ENCODE measurements at regions not wholly inside any gene's neighbourhood (a gene's known extent, or its start where the extent isn't known, plus 50 kb on each side); places are given as distances from the start of the nearest gene placed in this dataset.

- H3K4me3 ChIP-seq (ENCODE audit: low read length in 3 of 3): no peak overlapping the region
- peaks cover 0 to 4% (median 0%) of the 10 kb centered on the region in 3 donors for H3K4me1 ChIP-seq (ENCODE audit: control insufficient read depth in 2 of 3, insufficient read depth in 2 of 3, low read depth in 1 of 3, low read length in 3 of 3)
- H3K27ac ChIP-seq (ENCODE audit: low read depth in 2 of 2, low read length in 2 of 2): no peak overlapping the region
- no peaks in the 10 kb centered on the region for H3K36me3 ChIP-seq (ENCODE audit: control insufficient read depth in 2 of 3, insufficient read depth in 3 of 3, low read length in 3 of 3)
- no peak for TF ChIP-seq CTCF (IDR thresholded peaks at IDR 0.05; ENCODE audit: borderline replicate concordance, extremely low read depth, insufficient read depth)
- DNase-seq: no peak
- no peak for FAIRE-seq
- H3K9ac ChIP-seq (ENCODE audit: low read length in 3 of 3): no peak overlapping the region
- no peaks in the 10 kb centered on the region for H3K9me3 ChIP-seq (ENCODE audit: control insufficient read depth in 2 of 3, insufficient read depth in 1 of 3, low read length in 3 of 3)
- no peaks in the 10 kb centered on the region for H3K27me3 ChIP-seq (ENCODE audit: control insufficient read depth, insufficient read depth, low read length)
- intact Hi-C loops (cut with DNase I): no loop called here
Measured at GRCh38 chr2:208548700-208549099, 142.1 kb downstream of the PTH2R start.

GRCh38 chr2:208549546-208550158 lies 143.1 kb downstream of the PTH2R start:
- Histone ChIP-seq H3K4me3 (ENCODE audit: low read length in 3 of 3) (no peak overlapping the region), H3K9me3 (ENCODE audit: control insufficient read depth in 2 of 3, insufficient read depth in 1 of 3, low read length in 3 of 3) (no peaks in the 10 kb centered on the region), H3K27ac (ENCODE audit: low read depth in 2 of 2, low read length in 2 of 2) (no peak overlapping the region), H3K36me3 (ENCODE audit: control insufficient read depth in 2 of 3, insufficient read depth in 3 of 3, low read length in 3 of 3) (no peaks in the 10 kb centered on the region), H3K9ac (ENCODE audit: low read length in 3 of 3) (no peak overlapping the region), H3K27me3 (ENCODE audit: control insufficient read depth, insufficient read depth, low read length) (no peaks in the 10 kb centered on the region), H3K4me1 (ENCODE audit: control insufficient read depth in 2 of 3, insufficient read depth in 2 of 3, low read depth in 1 of 3, low read length in 3 of 3) (peaks cover 0 to 4% (median 0%) of the 10 kb centered on the region in 3 donors)
- FAIRE-seq: no peak
- intact Hi-C loops (cut with DNase I): no loop called here
- TF ChIP-seq CTCF (IDR thresholded peaks at IDR 0.05; ENCODE audit: borderline replicate concordance, extremely low read depth, insufficient read depth): no peak
- no peak for DNase-seq

GRCh38 chr2:208552943-208553342 lies 146.4 kb downstream of the PTH2R start:
- Histone ChIP-seq H3K4me1 (ENCODE audit: control insufficient read depth in 2 of 3, insufficient read depth in 2 of 3, low read depth in 1 of 3, low read length in 3 of 3) (peaks cover 0 to 16% (median 2%) of the 10 kb centered on the region in 3 donors), H3K9me3 (ENCODE audit: control insufficient read depth in 2 of 3, insufficient read depth in 1 of 3, low read length in 3 of 3) (no peaks in the 10 kb centered on the region), H3K4me3 (ENCODE audit: low read length in 3 of 3) (no peak overlapping the region), H3K27ac (ENCODE audit: low read depth in 2 of 2, low read length in 2 of 2) (no peak overlapping the region), H3K36me3 (ENCODE audit: control insufficient read depth in 2 of 3, insufficient read depth in 3 of 3, low read length in 3 of 3) (no peaks in the 10 kb centered on the region), H3K27me3 (ENCODE audit: control insufficient read depth, insufficient read depth, low read length) (no peaks in the 10 kb centered on the region), H3K9ac (ENCODE audit: low read length in 3 of 3) (no peak overlapping the region)
- no peak for FAIRE-seq
- no peak for TF ChIP-seq CTCF (IDR thresholded peaks at IDR 0.05; ENCODE audit: borderline replicate concordance, extremely low read depth, insufficient read depth)
- no peak for DNase-seq
- intact Hi-C loops (cut with DNase I): no loop called here

Data from kidney (tissue), 13 donors.